D721Med (cell line): ENCODE measurements at regions not wholly inside any gene's neighbourhood (a gene's known extent, or its start where the extent isn't known, plus 50 kb on each side); places are given as distances from the start of the nearest gene placed in this dataset.

ENCODE experiments used
- DNase-seq: peaks from one replicate; pipeline ENCODE4 v3.0.0; 2011; ENCODE audit warnings: low spot score; ENCODE audit not compliant: insufficient read length
- FAIRE-seq: peaks from 2 replicates; lab custom pipeline; 2011; peaks lifted over from hg19 to GRCh38; lab: Jason Lieb, UNC
- CTCF ChIP-seq: IDR thresholded peaks from 2 replicates; pipeline ENCODE4 v1.5.1; 2012; ENCODE audit warnings: mild to moderate bottlenecking, control low read depth; ENCODE audit not compliant: insufficient read depth; ENCODE audit errors: missing control alignments

- DNase-seq (no peak), FAIRE-seq (no peak)
- no peak for TF ChIP-seq CTCF
These were observed 125.9 kb upstream of the BCL6 start for GRCh38 chr3:187871204-187871591.

GRCh38 chr3:187871848-187872247 is 126.6 kb upstream of the BCL6 start:
- TF ChIP-seq CTCF = no peak
- FAIRE-seq (no peak), DNase-seq (no peak)

- DNase-seq = no peak
- TF ChIP-seq CTCF = no peak
- no peak for FAIRE-seq
These were observed 128.6 kb upstream of the BCL6 start for GRCh38 chr3:187873843-187874242.

GRCh38 chr3:187875863-187876262 is 130.6 kb upstream of the BCL6 start:
- DNase-seq (no peak), FAIRE-seq (no peak)
- no peak for TF ChIP-seq CTCF

GRCh38 chr3:187878772-187879518 is 133.7 kb upstream of the BCL6 start:
- DNase-seq (no peak), FAIRE-seq (no peak)
- TF ChIP-seq CTCF = no peak

- FAIRE-seq = no peak
- no peak for TF ChIP-seq CTCF
- no peak for DNase-seq
These were observed 135.2 kb upstream of the BCL6 start for GRCh38 chr3:187880441-187880840.

GRCh38 chr3:187880851-187881250 is 135.6 kb upstream of the BCL6 start:
- DNase-seq (no peak), FAIRE-seq (no peak)
- no peak for TF ChIP-seq CTCF
